HL-60/S4 treated with retinoic acid at 250 ng/mL for 4 days and 3 days (cell line): ENCODE measurements at regions not wholly inside any gene's neighbourhood (a gene's known extent, or its start where the extent isn't known, plus 50 kb on each side); places are given as distances from the start of the nearest gene placed in this dataset.

Experiments used
- in situ Hi-C: fragments of 300-500 bp; cut with MboI; formaldehyde crosslinking; loops from 2 replicates; pipeline ENCODE4 v1.7.0; 2022; ENCODE audit warnings: low sequenced_read_pairs

DNA sequence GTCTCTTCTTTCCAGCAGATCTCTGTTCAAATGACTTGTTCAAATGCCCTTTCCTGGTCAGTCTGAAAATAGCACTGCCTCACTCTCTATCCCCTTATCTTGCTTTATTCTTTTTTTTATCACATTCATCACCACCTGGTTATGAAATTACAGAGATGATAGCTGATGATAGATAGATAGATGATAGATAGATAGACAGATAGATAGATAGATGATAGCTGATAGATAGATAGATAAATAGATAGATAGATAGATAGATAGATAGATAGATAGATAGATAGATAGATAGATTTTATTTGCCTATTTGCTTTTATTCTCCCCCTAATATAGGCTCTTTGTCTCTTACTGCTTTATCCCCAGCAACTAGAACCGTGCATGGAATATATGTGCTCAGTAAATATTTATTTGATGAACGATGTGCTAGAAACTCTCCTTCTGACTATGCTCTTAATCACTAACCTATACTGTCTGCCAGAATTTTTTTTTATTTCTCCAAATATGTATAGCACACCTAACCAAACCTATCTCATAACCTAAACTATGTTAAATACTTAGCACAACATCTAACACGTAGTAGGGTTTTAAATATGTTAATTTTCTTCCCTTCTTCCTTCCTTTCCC, 372.8 kb upstream of the DUSP10 start:
- in situ Hi-C loops = no loop called here

DNA sequence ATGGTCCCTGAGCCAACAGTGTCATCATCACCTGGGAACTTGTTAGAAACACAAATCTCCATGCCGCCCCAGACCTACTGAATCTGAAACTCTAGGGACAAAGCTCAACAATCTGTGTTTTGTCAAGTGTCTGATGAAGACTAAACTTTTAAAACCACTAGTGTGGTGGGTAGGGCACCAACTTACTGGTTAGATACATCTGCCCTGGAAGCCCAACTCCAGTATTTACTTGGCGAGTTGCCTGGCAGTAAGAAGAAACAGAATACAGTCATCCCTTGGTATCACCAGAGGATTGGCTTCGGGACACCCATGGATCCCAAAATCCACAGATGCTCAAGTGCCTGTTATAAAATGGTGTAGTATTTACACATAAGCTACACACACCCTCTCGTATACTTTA, 367.9 kb upstream of the DUSP10 start:
- in situ Hi-C loops = no loop called here

DNA sequence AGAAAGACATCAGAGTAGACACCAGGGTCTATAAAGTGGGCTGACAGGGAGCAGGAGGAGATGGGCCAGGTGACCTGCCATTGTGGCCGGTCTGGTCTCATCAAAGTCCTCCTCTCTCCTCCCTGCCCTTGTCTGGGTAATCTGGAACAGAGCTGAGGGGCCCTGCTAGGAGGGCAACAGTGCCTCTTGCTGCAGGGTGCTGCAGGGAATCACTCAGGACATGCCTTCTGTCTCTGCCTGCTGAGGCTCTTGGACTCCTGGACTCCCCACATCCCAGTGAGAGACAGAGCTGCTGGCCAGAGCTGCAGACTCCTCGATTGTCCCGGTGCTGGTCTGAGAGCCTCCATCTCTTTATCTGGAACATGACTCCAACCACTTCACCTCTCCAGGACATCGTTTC, 366.1 kb upstream of the DUSP10 start:
- in situ Hi-C loops = no loop called here

GRCh38 chr1:222107267-222107666, 365.4 kb upstream of the DUSP10 start:
- in situ Hi-C loops = no loop called here

GRCh38 chr1:222106377-222106776, 364.5 kb upstream of the DUSP10 start:
- in situ Hi-C loops = no loop called here

DNA sequence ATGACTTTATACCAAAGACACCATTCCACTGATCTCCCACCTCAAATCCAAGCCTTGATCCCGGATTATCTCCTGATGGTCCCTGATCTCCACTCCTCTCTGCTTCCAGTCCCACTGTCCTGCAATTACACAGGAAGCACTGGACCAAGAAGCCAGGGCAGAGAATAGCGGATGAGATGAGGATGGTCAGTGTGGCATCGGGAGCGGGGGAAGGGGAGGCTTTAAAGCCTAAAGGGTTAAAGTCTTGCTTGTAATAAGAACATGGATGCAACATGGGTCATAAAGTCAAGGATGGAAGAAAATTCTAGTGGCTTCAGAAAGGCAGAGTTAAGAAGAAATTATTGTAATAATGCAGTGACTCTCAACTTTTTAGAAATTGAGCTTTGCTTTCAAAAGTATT, 364.0 kb upstream of the DUSP10 start:
- in situ Hi-C loops = no loop called here

DNA sequence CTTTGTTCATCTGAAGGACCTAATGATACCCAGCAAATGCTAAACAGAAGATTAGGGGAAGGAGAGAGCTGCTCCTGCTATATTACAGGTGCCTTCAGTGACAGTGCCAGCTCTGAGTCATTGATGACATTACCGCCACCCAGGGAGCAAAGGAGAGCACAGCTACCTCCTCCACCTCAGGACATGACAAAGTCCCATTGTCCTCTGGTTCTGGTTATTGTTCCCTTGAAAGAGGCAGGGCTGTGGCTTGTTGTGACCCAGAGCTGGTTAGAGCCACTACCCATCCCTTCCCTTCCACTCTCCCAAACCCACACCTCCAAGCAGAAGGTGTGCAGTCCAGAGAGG, 363.5 kb upstream of the DUSP10 start:
- in situ Hi-C loops = no loop called here

- in situ Hi-C loops = no loop called here
Observed at GRCh38 chr1:222104694-222105392, 363.0 kb upstream of the DUSP10 start.

GRCh38 chr1:222104097-222104496, 362.2 kb upstream of the DUSP10 start:
- in situ Hi-C loops = no loop called here

DNA sequence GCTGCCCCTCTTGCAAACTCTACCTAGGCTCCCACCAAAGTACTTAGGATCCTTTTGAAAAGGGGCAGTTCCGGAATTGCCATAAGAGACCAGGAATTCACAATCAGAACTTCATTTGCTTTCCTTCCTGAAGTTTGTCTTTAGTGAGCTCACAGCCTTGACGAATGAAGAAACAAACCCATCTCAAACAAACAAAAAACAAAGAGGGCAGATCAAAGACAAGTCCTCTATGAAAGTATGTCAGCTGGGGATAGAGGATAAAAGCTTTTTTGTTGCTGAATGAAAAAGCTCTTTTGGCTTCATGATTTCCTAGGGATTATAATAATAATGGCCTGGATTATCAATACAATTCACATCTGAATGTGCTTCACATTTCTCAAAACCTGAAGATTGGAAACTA, 357.9 kb upstream of the DUSP10 start:
- in situ Hi-C loops = no loop called here

- in situ Hi-C loops = no loop called here
Observed at GRCh38 chr1:222098404-222098803, 356.5 kb upstream of the DUSP10 start.

- in situ Hi-C loops = no loop called here
Observed at GRCh38 chr1:222097588-222097987, 355.7 kb upstream of the DUSP10 start.

DNA sequence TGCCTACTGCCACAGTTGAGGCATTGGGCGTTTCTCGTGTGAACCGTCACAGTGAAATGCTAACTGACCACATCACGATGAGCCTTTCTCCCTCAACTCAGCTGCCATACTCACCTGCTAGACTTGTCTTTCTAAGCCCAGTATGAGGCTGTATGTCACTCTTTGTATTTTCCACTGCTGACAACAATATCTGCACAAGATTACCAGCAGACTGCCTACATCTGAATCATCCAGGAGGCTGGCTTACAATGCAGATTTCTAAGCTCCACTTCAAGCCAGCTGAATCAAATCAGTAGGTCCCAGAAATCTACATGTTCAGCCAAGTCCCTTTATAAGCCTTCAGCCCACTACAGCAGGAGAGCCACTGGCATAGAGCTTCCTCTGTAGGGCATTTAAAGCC, 355.0 kb upstream of the DUSP10 start:
- in situ Hi-C loops = no loop called here

- in situ Hi-C loops = no loop called here
Observed at GRCh38 chr1:222096476-222096772, 354.5 kb upstream of the DUSP10 start.

GRCh38 chr1:222095606-222096475, 354.0 kb upstream of the DUSP10 start:
- in situ Hi-C loops = no loop called here

- in situ Hi-C loops = no loop called here
Observed at GRCh38 chr1:222093518-222093917, 351.6 kb upstream of the DUSP10 start.

DNA sequence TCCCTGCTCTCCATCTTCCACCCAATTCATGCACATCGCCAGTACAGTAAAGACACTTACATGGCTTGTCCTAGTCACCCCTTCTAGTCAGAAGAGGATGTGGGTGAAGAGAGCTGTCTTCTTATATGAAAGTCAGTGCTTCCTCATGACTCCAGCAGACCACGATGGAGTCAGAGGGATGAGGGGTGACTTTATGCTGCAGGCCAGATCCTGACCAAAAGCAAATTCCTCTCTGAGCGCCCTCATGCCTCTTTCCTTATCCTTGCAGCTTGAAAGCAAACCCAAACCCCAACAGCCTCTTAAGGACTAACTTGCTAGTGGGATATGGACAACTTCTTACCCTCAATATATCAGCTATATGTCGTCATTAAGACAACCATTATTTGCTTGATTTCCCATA, 348.2 kb upstream of the DUSP10 start:
- in situ Hi-C loops = no loop called here

DNA sequence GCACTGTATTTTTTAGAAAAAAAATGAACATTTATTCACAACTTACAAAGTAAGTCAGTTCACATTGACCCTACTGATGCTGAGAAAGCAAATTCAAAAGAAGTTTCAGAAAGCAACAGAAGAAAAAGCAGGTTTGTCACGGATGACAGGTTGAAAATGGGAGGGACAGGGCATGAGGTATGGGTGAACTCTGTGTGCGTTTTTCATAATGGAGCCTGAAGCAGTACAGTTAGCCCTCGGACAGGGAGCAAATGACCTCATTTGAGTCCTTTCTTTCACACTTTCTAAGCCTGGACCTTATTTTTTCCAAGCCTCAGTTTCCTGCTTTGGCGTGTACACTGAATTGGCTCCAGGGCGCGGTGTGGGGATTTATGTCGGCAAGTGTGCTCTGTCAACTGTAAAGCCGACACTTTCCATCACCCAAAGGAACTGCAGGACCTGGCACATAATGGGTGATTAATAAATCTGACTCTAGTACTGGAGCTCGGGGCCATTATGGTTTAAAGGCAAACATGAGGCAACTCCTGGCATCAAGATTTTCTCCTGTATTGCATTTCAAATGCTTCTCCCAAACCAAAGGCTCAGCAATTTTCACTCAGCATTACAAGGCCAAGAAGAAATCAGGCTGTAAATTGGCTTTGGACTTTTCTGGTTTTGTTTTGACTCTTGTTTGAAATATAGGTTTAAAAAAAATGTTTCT, 345.5 kb upstream of the DUSP10 start:
- in situ Hi-C loops = no loop called here

GRCh38 chr1:222084996-222085395, 343.1 kb upstream of the DUSP10 start:
- in situ Hi-C loops = no loop called here

GRCh38 chr1:222084048-222084447, 342.2 kb upstream of the DUSP10 start:
- in situ Hi-C loops = no loop called here

GRCh38 chr1:222081859-222082258, 340.0 kb upstream of the DUSP10 start:
- in situ Hi-C loops = no loop called here

GRCh38 chr1:222079566-222079965, 337.7 kb upstream of the DUSP10 start:
- in situ Hi-C loops = no loop called here
